Uterus (tissue), 2 donors: ENCODE measurements at regions not wholly inside any gene's neighbourhood (a gene's known extent, or its start where the extent isn't known, plus 50 kb on each side); places are given as distances from the start of the nearest gene placed in this dataset.

ENCODE experiments used
- POLR2A ChIP-seq, 2 donors: fragments of 450-650 bp; IDR thresholded peaks; one replicate each; pipeline ENCODE4 v1.6.1; 2016; ENCODE audit warnings: antibody characterized with exemption in 2 of 2, mild to moderate bottlenecking in 1 of 2, moderate library complexity in 1 of 2
- TF ChIP-seq, protein P1 (sequence below), 4 experiments: fragments of 200-600 bp in 2 of 4; fragments of 450-650 bp in 2 of 4; sonication (generic) in 2 of 4; IDR thresholded peaks; one replicate each; pipeline ENCODE4 v1.5.1; 2016 to 2019; ENCODE audit warnings: antibody characterized with exemption in 4 of 4, mild to moderate bottlenecking in 2 of 4, moderate library complexity in 1 of 4

DNA sequence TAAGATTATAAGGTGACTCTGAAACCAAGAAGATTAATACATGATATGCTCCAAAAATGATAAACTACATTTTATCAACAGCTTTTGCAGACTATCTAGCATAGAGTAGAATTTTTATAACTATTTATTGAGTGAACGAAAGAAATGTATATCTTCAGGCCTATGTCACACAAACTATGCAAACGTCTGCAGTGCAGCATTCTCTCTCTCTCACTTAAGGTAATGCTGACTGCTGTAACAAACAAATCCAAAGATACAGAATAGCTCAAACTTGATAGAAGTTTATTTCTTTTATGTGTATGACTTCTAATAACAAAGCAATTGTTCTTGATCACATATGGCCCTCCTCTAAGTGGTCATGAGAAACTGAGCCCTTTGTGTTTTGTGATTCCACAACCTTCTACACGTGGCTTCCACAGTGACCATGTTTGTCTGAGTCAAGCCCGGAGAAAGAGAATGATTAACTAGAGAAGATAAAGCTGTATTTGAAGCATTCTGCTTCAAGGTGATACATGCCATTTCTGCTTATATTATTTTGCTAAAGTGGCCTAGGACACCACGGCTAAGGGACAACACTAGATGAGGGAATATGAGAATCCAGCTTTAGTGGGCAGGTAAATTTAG lies 1352.7 kb upstream of the TMEM132C start:
- TF ChIP-seq, protein P1, sequence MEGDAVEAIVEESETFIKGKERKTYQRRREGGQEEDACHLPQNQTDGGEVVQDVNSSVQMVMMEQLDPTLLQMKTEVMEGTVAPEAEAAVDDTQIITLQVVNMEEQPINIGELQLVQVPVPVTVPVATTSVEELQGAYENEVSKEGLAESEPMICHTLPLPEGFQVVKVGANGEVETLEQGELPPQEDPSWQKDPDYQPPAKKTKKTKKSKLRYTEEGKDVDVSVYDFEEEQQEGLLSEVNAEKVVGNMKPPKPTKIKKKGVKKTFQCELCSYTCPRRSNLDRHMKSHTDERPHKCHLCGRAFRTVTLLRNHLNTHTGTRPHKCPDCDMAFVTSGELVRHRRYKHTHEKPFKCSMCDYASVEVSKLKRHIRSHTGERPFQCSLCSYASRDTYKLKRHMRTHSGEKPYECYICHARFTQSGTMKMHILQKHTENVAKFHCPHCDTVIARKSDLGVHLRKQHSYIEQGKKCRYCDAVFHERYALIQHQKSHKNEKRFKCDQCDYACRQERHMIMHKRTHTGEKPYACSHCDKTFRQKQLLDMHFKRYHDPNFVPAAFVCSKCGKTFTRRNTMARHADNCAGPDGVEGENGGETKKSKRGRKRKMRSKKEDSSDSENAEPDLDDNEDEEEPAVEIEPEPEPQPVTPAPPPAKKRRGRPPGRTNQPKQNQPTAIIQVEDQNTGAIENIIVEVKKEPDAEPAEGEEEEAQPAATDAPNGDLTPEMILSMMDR (IDR thresholded peaks at IDR 0.05), result no peak
- no peak for TF ChIP-seq POLR2A (IDR thresholded peaks at IDR 0.05)
